Activated naive CD4-positive, alpha-beta T cell (primary cell): ENCODE measurements at regions not wholly inside any gene's neighbourhood (a gene's known extent, or its start where the extent isn't known, plus 50 kb on each side); places are given as distances from the start of the nearest gene placed in this dataset.

Experiments
- DNase-seq, 4 experiments: peaks; one replicate each; lab custom pipeline; 2025; lab: John Stamatoyannopoulos, UW

DNA sequence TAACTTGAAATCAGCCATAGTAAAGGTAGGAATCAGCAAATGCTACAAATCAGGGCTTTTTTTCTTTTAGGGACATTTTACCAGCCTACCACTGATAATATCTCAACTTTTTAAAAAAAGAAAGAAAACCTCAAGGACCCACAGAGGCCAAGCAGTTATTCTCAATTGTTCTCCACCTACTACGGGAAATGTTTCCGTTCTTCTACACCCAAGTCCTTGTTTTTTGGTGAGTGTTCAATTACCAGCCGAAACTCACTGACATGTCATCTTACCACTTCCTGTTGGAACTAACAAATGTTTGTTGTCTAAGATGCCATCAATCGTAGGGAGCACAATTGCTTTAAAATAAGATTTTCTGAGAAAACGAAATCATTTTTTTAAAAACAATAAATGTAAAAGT is 50.2 kb upstream of the CDK1 start:
- DNase-seq = no peak

DNA sequence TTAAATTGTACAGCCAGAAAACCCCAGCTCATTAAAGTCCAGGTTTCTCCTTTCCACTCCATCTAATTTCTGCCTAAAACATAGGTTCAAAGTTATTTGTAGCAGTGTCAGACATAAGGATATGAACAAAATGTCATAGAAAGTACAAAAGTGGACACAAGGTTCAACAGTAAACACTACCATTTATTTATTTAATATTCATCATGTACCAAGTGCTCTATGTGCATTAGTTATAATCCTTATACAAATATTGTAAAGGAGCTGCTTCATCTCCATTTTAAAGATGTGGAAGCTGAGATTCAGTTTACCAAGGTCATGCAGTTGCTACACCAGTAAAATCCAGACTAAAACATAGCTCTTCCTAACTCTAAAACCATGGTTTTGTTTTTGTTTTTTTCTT is 52.0 kb upstream of the CDK1 start:
- DNase-seq = no peak

DNA sequence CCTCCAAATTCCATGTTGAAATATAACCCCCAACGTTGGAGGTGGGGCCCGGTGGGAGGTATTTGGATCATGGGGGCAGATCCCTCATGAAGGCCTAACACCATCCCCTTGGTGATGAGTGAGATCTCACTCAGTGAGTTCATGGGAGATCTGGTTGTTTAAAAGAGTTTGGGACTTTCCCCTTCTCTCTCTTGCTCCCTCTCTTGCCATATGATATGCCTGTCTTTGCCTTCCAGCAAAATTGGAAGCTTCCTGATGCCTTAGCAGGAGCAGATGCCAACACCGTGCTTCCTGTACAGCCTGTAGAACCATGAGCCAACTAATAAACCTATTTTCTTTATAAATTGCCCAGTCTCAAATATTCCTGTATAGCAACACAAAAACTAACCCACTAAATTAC is 55.7 kb upstream of the CDK1 start:
- DNase-seq = no peak

DNA sequence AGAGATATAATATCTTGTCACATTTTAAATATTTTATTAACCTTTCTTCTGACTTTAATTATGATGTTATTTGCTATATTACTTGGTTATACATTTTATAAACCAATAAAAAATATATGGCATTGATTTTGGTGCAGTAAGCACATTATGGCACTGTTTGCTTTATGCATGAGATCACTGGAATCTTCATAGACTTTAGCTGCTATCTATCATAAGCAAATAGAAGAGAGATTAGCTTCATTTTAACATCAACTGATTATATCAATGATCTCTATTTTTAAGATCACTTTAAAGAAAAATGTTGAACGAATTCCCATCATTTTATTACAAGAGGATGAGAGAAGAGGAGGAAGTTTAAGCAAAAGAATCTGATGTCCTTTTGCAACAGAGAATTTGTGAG is 58.6 kb upstream of the CDK1 start:
- no peak for DNase-seq

DNA sequence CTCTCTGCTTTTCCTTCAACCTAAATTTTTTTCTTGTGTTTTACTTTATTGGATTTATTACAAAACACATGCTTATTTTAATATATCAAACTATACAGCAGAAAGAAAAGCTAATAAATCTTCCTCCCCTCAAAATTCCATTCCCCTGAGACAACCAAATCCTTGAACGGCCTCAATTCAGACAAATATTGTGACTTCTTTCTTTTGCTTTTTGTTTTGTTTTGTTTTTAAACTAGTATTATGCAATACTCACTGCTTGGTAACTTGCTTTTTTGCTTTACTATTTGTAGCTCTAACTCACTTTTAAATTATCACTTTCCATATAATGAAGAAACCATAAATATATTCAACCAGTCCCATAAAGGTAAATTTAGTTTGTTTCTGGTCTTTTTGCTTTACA is 59.4 kb upstream of the CDK1 start:
- DNase-seq = no peak

DNA sequence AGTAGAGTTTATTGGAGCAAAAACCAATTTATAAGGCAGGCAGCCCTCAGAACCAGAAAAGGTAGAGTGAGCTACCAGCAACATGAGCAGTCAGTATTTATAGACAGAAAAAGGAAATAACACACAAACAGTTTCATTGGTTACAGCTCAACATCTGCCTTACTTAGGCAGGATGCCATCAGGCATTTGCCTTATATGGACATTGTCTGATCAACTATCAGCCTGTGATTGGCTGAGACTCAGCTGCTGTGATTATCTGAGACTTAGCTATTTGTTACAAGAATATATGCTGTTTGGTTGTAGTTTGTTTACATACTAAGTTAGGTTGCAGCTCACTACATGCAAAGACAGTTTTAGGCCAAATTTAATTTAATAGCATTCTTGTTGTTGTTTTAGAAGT is 60.4 kb upstream of the CDK1 start:
- DNase-seq = no peak

DNA sequence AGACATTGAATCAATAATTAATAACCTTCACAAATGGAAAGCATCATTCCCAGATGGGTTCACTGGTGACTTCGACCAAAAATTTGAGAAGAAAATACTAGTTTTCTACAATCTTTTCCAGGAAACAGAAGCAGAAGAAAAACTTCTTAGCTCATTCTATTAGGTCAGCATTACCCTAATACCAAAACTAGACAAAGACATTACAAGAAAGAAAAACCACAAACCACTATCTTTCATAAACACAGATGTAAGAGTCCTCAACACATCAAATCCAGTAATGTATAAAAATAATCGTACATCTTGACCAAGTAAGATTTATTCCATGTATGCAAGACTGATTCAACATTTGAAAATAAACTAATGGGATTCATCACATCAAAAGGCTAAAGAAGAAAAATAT is 64.0 kb upstream of the CDK1 start:
- DNase-seq = no peak

DNA sequence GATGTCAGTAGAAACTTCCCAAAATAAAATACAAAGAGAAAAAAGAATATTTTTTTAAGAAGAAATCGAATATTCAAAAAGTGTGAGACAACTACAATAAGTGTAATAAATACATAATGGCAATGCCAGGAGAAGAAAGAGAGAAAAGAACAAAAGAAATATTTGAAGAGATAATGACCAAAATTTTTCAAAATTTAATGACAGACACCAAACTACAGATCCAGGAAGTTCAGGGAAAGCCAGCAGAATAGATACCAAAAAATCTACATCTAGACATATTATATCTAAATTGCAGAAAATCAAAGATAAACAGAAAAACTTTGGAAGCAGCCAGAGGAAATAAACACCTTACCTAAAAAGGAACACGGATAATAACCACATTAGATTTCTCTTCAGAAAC is 66.8 kb upstream of the CDK1 start:
- DNase-seq = no peak

DNA sequence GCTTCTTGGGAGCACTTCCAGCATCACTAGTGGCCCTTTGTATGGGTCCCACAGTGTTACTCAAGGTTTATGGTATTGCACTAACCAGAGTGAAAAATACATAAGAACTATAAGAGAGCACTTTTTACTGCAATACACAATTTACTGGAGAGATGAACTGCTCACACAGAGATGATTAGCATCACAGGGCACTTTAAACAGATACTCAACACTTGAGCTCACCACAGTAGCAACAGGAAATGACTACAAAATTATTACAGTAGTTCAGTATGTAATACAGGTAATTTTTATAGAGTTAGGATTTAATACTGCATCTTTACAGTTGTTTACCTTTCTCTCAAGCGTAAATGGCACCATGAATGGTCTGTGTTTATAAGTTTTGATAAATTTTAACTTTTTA is 68.2 kb upstream of the CDK1 start:
- DNase-seq = no peak

DNA sequence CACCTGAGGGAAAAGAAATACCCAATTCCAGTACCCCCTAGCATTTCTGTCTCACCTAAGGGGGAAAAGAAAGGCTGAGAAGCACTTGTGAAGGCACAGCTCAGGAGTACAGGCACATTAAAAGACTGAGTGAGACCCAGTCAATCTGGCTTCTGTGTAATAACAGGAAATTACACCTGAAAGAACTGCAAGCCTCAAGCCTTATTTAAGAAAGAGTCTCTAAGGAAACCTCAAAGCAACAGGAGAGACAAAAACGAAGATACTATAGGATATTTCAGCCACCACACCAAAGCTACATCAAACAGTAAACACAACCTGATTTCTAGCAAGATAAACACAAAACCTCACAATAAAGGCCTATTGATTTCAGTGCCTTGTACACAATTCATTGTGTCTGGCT is 69.6 kb upstream of the CDK1 start:
- DNase-seq = no peak

DNA sequence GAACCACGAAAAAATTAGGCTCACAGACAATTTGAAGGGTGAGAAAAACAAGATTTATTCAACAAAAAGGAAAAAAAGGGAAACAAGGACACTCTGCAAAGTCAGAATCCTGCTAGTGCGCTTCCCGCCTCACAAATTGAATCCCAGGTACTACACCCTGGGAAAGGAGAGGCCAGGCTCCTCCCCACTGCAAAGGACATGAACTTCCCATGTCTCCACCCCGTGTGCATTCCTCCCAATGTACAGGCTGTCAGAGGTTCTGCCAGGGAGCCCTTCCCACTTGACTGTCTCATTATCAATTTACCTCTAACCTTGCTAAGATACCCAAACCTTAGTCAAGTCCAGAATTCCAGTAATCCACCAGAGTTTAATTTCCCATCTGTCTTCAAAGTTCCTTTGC is 70.4 kb upstream of the CDK1 start:
- no peak for DNase-seq

DNA sequence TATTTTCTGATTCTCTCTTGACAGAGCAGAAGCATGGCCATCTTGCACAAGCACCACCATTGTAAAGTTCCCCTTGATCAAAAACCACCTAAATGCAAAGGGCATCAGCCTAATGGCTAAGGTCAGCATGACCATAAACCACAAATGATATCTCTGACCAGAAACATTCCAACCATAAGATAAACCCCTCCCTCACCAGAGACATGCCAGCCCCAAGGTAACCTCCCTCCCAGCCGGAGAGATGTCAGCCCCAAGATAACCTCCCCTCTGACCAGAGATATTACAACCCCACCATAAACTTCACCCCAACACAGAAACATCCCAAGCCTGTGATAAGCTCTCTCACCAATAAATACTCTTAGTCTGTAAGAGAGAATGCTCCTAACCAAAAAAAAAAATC is 72.1 kb upstream of the CDK1 start:
- no peak for DNase-seq

DNA sequence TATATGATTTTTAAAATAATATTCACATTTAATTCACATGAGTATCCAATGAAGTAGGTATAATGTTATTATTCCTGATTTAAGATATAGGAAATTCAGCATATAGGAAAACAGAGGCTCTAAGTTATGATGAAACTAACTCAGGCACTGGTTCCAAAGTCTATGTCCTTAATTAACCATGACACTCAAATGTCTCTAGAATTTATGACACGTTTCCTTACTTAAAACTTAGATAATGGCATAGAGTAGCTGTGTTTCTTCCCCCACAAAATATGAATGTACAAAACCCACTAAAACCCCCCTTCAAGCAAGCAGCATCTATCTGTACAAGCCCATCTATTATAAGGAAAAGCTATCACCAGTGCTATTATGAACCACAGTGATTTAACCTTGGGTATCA is 72.9 kb upstream of the CDK1 start:
- no peak for DNase-seq

DNA sequence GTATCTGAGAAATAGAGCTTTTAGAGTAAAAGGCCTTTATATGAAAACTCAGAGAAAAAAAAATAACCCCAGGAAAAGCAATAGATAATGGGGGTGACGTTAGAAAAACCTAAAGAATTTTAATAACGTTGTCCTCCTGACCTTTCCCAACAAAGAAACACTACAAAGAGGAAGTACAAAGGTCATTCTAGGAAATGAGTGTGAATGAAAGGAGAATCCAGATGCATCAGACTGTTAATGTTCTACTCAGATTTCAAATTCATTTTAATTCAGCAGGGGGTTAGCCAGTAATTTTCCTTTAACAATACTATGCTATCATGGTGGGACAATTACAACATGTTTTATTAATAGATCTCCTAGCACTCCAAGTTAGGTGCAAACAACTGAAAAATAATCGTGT is 73.8 kb upstream of the CDK1 start:
- DNase-seq = no peak

DNA sequence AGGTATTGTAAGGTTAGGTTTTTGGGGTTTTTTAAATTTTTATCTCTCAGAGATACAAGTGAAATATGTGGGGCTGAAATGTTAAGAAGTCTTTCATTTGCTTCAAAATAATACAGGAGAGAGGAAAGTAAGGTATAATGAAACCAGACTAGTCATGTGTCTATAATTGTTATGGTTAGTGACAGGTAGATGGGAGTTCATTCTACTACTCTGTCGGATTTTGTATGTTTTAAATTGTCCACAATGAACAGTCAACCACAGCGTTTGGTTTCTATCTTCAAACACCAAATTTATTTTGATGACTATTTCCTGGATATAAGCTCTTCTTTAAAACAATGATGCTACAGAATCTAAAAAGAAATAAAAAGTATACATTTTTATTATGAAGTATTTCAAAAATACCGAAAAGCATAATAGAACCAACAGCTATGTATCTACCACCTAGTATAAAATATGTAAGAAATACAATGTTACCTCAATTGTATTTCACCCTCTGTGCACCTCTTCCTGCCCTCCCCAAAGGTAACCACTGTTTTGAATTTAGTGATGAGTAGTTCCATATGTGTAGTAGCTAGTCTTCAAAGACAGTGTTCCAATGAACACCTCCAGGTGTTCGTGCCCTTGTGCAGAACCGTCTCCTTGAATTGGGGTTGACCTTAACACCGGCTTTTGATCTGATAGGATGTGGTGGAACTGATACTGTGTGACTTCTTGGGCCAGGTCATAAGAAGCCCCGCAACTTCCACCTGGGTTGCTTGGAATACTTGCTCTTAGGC is 74.8 kb upstream of the CDK1 start:
- DNase-seq = no peak

DNA sequence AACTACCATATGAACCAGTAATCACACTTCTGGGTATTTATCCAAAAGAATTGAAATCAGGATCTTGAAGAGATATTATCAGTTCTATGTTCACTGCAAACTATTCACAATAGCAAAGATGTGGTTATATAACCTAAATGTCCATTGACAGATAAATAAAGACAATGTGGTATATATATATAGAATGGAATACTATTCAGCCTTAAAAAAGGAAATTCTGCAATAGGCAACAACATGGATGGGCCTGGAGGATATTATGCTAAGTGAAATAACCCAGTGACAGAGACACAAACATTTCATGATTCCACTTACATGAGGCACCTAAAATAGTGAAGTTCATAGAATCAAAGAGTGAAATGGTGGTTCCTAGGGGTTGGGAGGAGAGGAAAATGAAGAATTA is 90.6 kb upstream of the CDK1 start:
- no peak for DNase-seq

DNA sequence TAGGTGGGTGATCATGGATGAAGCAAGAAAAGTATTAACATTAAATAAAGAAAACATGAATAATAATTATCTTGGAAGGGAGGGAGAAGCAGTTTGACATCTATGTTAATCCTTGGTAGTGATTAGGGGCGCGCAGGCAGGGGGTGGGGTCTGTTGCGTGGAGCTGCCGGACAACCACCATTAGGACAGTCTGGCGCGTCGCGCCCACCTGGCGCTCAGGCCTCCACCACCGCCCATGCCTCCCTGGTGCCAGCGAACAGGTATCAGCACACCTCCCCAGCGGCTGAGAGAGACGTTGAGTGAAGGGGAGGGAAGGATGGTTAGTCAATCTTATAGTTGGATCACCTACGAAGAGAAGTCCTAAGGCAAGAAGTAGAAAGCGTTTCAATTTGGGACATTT is 94.2 kb upstream of the CDK1 start:
- DNase-seq = no peak

DNA sequence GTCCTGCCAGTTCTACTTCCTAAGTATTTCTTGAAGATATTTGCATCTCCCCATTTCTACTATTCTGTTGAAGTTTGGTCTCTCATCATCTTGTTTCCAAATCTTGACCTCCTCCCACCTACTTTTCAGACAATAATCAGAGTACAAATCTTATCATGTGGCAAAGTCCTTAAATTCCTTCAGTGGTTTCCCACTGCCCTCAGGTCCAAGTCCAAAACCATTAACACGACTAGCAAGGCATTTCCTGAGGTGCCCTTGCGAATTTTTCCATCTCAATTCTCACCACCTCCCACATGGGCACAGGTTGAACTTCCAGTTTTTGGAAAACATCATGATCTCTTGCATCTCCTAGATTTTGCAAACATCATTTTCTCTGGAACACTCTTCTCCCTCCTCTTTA is 97.2 kb upstream of the CDK1 start:
- no peak for DNase-seq

DNA sequence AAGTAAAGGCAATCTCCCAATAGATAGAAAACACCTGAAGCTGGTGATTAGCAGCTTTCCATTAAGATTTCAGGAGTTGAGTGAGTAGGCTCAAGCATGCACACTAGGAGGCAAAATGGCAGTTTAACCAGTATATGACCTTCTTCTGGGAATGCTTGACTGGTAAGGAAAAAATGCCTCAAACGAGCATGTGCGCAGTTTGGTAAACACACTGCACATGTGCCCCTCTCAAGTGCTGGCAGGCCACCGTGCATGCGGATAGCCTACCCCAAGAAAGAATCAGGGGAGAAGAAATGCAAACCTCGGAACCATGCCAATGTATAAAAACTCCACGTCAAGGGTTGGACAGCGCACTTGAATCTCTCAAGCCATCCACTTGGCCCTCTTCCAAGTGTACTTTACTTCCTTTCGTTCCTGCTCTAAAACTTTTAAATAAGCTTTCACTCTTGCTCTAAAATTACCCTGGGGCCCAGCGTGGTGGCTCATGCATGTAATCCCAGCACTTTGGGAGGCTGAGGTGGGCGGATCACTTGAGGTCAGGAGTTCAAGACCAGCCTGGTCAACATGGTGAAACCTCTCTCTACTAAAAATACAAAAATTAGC is 98.8 kb upstream of the CDK1 start:
- no peak for DNase-seq

DNA sequence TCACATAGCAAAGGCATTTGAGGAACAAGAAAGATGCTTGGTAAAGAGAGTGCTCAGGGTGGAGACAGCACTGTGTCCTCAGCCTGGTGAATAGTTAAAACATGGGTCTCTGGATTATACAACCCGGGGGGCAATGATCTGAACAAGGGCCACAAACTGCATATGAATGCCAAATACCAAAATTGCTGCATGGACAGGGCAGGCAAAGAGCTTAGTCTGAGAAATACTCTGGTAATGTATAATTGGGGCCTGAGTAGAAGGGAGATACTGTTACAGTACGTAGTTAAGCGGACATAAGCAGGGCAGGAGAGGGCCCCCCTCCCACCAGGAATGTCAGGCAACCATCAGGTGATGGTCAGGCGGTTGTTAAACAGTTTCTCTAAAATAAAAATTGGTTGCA is 99.3 kb upstream of the CDK1 start:
- no peak for DNase-seq

DNA sequence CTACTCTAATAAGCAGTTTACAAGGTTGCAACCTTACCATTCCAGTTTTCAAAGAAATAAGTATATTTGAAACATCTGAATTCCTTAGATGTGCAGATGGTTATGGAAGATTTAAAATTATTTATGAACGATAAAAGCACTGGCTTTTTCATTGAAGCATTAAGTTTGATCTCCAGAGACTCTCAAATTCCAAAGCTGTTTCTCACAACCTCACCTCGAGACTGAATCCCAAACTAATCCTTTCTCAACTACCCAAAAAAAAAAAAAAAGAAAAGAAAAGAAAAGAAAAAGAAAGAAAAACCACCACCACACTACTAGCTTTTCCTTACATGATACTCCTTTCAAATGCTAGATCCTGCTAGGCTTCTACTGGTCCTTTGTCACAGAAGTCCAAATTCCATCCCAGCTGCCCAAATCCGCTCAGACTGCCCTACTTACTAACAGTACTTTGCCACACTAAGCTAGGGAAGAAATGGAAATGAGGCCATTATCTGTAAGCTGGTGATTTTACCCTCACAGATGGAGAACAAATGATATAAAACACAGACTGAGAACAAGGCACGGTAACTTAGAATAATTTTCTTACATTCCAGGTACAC is 100.6 kb upstream of the CDK1 start:
- no peak for DNase-seq

DNA sequence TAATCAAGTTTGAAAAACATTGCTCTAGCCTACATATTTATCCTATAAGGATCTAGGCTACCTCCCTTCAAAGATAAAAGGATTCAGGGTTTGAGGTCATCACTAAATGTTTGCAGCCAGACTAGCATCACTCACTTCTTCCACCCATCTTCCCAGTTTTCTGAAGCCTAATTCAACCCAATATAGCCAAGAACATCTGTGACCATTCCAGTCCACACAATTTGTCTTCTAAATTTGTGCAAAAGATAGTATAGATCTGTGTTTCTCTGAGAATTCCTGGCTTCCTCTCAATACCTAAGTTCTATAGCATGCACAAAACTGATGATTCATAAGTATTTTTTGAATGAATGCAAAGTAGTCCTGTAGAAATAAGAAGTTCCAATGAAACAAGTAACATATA is 103.0 kb upstream of the CDK1 start:
- no peak for DNase-seq

DNA sequence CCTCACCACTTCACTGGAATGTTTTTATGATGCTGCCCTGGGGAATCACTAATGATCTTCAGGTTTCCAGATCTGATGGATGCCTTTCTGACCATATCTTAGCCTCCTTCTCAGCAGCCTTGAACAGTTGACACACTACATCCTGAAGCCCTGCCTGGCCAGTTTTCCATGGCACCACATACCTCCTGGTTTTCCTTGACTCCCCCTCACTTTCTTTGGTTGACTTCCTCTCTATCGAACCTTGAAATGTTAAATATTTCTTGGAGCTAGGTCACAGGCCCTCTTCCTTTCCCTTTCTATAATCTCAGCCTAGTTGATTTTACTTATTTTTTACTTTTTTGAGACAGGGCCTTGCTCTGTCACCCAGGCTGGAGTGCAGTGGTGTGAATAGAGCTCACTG is 108.8 kb upstream of the CDK1 start:
- DNase-seq = no peak

DNA sequence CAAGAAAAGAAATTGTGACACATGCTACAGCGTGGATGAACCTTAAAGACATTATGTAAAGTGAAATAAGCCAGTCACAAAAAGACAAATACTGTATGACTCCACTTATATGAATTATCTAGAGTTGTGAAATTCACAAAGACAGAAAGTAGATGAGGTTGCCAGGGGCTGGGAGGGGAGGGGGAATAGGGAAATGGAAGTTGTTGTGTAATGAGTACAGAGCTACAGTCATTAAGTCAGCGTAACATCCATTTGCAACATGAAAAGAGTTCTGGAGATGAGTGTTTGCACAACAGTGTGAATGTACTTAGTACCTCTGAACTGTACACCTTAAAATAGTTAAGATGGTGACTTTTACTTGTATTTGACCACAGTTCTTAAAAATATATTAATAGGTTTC is 112.1 kb upstream of the CDK1 start:
- DNase-seq = no peak
